Large intestine (tissue), 3 donors: ENCODE measurements at regions not wholly inside any gene's neighbourhood (a gene's known extent, or its start where the extent isn't known, plus 50 kb on each side); places are given as distances from the start of the nearest gene placed in this dataset.
A peak's percentile ranks its signal among the peaks of the same experiment; 100 is the strongest.

ENCODE experiments used
- DNase-seq, 2 donors: peaks; one replicate each; pipeline versions ENCODE4 v3.0.0 to v3.0.0-alpha.2; 2013
- H3K27ac ChIP-seq: one replicate; pipeline ENCODE4 v1.5.1; 2013; ENCODE audit warnings: low read length
- H3K27me3 ChIP-seq: 2 replicates; pipeline ENCODE4 v1.6.1; 2013; ENCODE audit warnings: low read length; ENCODE audit not compliant: control insufficient read depth, insufficient read depth
- H3K36me3 ChIP-seq: 2 replicates; pipeline ENCODE4 v1.6.1; 2013; ENCODE audit warnings: low read length; ENCODE audit not compliant: control insufficient read depth, insufficient read depth
- H3K4me1 ChIP-seq: one replicate; pipeline ENCODE4 v1.6.1; 2013; ENCODE audit warnings: low read length; ENCODE audit not compliant: control insufficient read depth, insufficient read depth
- H3K4me3 ChIP-seq: one replicate; pipeline ENCODE4 v1.5.1; 2013; ENCODE audit warnings: low read length
- H3K9me3 ChIP-seq: one replicate; pipeline ENCODE4 v1.6.1; 2013; ENCODE audit warnings: mild to moderate bottlenecking, low read depth, low read length, moderate library complexity; ENCODE audit not compliant: control insufficient read depth
- WGBS: methylation state at CpG from one replicate; pipeline ENCODE4 v1.1.5; 2013; ENCODE audit warnings: low lambda C conversion rate; ENCODE audit not compliant: insufficient coverage; 5-methylcytosine and 5-hydroxymethylcytosine counted together

GRCh38 chr2:219766658-219767057, 139.2 kb downstream of the SLC4A3 start:
- Histone ChIP-seq H3K27ac (no peak overlapping the region), H3K4me1 (no peaks in the 10 kb centered on the region), H3K36me3 (no peaks in the 10 kb centered on the region), H3K9me3 (no peaks in the 10 kb centered on the region), H3K4me3 (no peak overlapping the region), H3K27me3 (no peaks in the 10 kb centered on the region)
- no CpG with 5 or more reads among the region's 5 CpGs for WGBS
- no peak for DNase-seq

GRCh38 chr2:219769090-219769910, 141.9 kb downstream of the SLC4A3 start:
- Histone ChIP-seq H3K4me3 (no peak overlapping the region), H3K4me1 (no peaks in the 10 kb centered on the region), H3K36me3 (no peaks in the 10 kb centered on the region), H3K9me3 (no peaks in the 10 kb centered on the region), H3K27ac (peak overlapping the region; percentile 8), H3K27me3 (no peaks in the 10 kb centered on the region)
- DNase-seq = peak; percentile 8 to 16
- WGBS = 89% methylated on average over 2 of the region's 16 CpGs

- H3K36me3 ChIP-seq = no peaks in the 10 kb centered on the region
- no peaks in the 10 kb centered on the region for H3K4me1 ChIP-seq
- H3K27ac ChIP-seq = no peak overlapping the region
- no CpG with 5 or more reads among the region's 9 CpGs for WGBS
- H3K9me3 ChIP-seq = no peaks in the 10 kb centered on the region
- no peaks in the 10 kb centered on the region for H3K27me3 ChIP-seq
- H3K4me3 ChIP-seq = no peak overlapping the region
- DNase-seq = no peak
These were observed 144.7 kb downstream of the SLC4A3 start for GRCh38 chr2:219772103-219772635.

GRCh38 chr2:219772697-219773096, 145.3 kb downstream of the SLC4A3 start:
- Histone ChIP-seq H3K27me3 (no peaks in the 10 kb centered on the region), H3K27ac (no peak overlapping the region), H3K4me1 (no peaks in the 10 kb centered on the region), H3K36me3 (no peaks in the 10 kb centered on the region), H3K4me3 (no peak overlapping the region), H3K9me3 (no peaks in the 10 kb centered on the region)
- no peak for DNase-seq
- no CpG with 5 or more reads among the region's 4 CpGs for WGBS

GRCh38 chr2:219775506-219775905, 148.1 kb downstream of the SLC4A3 start:
- Histone ChIP-seq H3K36me3 (no peaks in the 10 kb centered on the region), H3K27ac (no peak overlapping the region)

GRCh38 chr2:219777388-219777787, 150.0 kb downstream of the SLC4A3 start:
- Histone ChIP-seq H3K9me3 (no peaks in the 10 kb centered on the region), H3K27me3 (no peaks in the 10 kb centered on the region), H3K4me3 (no peak overlapping the region), H3K4me1 (no peaks in the 10 kb centered on the region), H3K27ac (no peak overlapping the region), H3K36me3 (no peaks in the 10 kb centered on the region)
- WGBS = no CpG with 5 or more reads among the region's 2 CpGs
- DNase-seq = no peak

More at GRCh38 chr2:219775506-219775905, 148.1 kb downstream of the SLC4A3 start:
- Histone ChIP-seq H3K27me3 (no peaks in the 10 kb centered on the region), H3K4me3 (no peak overlapping the region), H3K9me3 (no peaks in the 10 kb centered on the region), H3K4me1 (no peaks in the 10 kb centered on the region)
- DNase-seq = no peak
- no CpG with 5 or more reads among the region's 5 CpGs for WGBS

- Histone ChIP-seq H3K27ac (no peak overlapping the region), H3K4me3 (no peak overlapping the region), H3K4me1 (no peaks in the 10 kb centered on the region), H3K9me3 (no peaks in the 10 kb centered on the region), H3K27me3 (no peaks in the 10 kb centered on the region), H3K36me3 (no peaks in the 10 kb centered on the region)
- DNase-seq = no peak
- no CpG with 5 or more reads among the region's 2 CpGs for WGBS
These were observed 150.8 kb downstream of the SLC4A3 start for GRCh38 chr2:219778189-219778588.

GRCh38 chr2:219782737-219783348, 155.4 kb downstream of the SLC4A3 start:
- no peaks in the 10 kb centered on the region for H3K27me3 ChIP-seq
- H3K36me3 ChIP-seq = no peaks in the 10 kb centered on the region
- no peaks in the 10 kb centered on the region for H3K4me1 ChIP-seq
- WGBS = 85% methylated on average over 4 of the region's 7 CpGs
- H3K9me3 ChIP-seq = no peaks in the 10 kb centered on the region
- no peak overlapping the region for H3K4me3 ChIP-seq
- no peak overlapping the region for H3K27ac ChIP-seq
- DNase-seq = no peak

- no peak for DNase-seq
- Histone ChIP-seq H3K36me3 (no peaks in the 10 kb centered on the region), H3K4me1 (no peaks in the 10 kb centered on the region), H3K27me3 (no peaks in the 10 kb centered on the region), H3K27ac (no peak overlapping the region), H3K4me3 (no peak overlapping the region), H3K9me3 (no peaks in the 10 kb centered on the region)
- no CpG with 5 or more reads among the region's 4 CpGs for WGBS
These were observed 156.0 kb downstream of the SLC4A3 start for GRCh38 chr2:219783359-219783975.

- H3K4me3 ChIP-seq = no peak overlapping the region
- H3K4me1 ChIP-seq = no peaks in the 10 kb centered on the region
- H3K9me3 ChIP-seq = no peaks in the 10 kb centered on the region
- no peaks in the 10 kb centered on the region for H3K27me3 ChIP-seq
- no peaks in the 10 kb centered on the region for H3K36me3 ChIP-seq
- no peak overlapping the region for H3K27ac ChIP-seq
- DNase-seq = no peak
- no CpG with 5 or more reads among the region's 6 CpGs for WGBS
These were observed 156.7 kb downstream of the SLC4A3 start for GRCh38 chr2:219784178-219784577.
